SK-N-SH (cell line): ENCODE measurements at regions not wholly inside any gene's neighbourhood (a gene's known extent, or its start where the extent isn't known, plus 50 kb on each side); places are given as distances from the start of the nearest gene placed in this dataset.

Experiments used
- CTCF ChIA-PET: fragments of 300-600, 350-600 bp; formaldehyde crosslinking; extraction: SDS; loops from one replicate; lab custom pipeline; 2021; lab: Yijun Ruan, JAX
- POLR2A ChIA-PET: fragments of 350-600 bp; sonication (Branson Sonifier 250); formaldehyde crosslinking; extraction: SDS; loops from one replicate; lab custom pipeline; 2020; ENCODE audit warnings: antibody characterized with exemption, inconsistent platforms; lab: Yijun Ruan, JAX
- DNase-seq: peaks from one replicate; pipeline ENCODE4 v3.0.0; 2012
- H2AFZ ChIP-seq: fragments of 200-600 bp; sonication (generic); 2 replicates; pipeline ENCODE4 v1.8.1; 2016; ENCODE audit warnings: antibody characterized with exemption, mild to moderate bottlenecking, low read depth
- H3F3A ChIP-seq: fragments of 200-600 bp; sonication (generic); replicated peaks from 2 replicates; pipeline ENCODE3; 2016; ENCODE audit warnings: antibody characterized with exemption, mild to moderate bottlenecking; ENCODE audit not compliant: insufficient read depth
- H3K27ac ChIP-seq, 2 experiments: fragments of 200-500 bp in 1 of 2; fragments of 200-600 bp in 1 of 2; sonication (Bioruptor generic) in 1 of 2; sonication (generic), shearing (Covaris generic) in 1 of 2; 2 replicates each; pipeline versions ENCODE4 v1.5.1 to v1.6.1; 2014 to 2016; ENCODE audit warnings: low read depth in 2 of 2, inconsistent platforms in 1 of 2, low read length in 1 of 2, mild to moderate bottlenecking in 1 of 2, mixed read lengths in 1 of 2
- H3K27me3 ChIP-seq: fragments of 200-600 bp; sonication (generic), shearing (Covaris generic); 2 replicates; pipeline ENCODE4 v1.6.1; 2016; ENCODE audit warnings: mixed run types; ENCODE audit not compliant: insufficient read depth
- H3K36me3 ChIP-seq, 2 experiments: fragments of 200-500 bp in 1 of 2; fragments of 200-600 bp in 1 of 2; sonication (Bioruptor generic) in 1 of 2; sonication (generic) in 1 of 2; replicated peaks in 1 of 2; 2 replicates each; pipeline versions ENCODE3 to v1.5.1; 2014 to 2016; ENCODE audit warnings: low read length in 1 of 2, mild to moderate bottlenecking in 1 of 2; ENCODE audit not compliant: insufficient read depth in 2 of 2, control insufficient read depth in 1 of 2
- H3K4me1 ChIP-seq, 2 experiments: fragments of 200-500 bp in 1 of 2; fragments of 200-600 bp in 1 of 2; sonication (Bioruptor generic) in 1 of 2; sonication (generic), shearing (Covaris generic) in 1 of 2; 2 replicates each; pipeline versions ENCODE4 v1.5.1 to v1.6.1; 2014 to 2016; ENCODE audit warnings: low read depth in 1 of 2, low read length in 1 of 2, mixed run types in 1 of 2; ENCODE audit not compliant: insufficient read depth in 2 of 2, control insufficient read depth in 1 of 2
- H3K4me2 ChIP-seq: fragments of 200-600 bp; sonication (generic), shearing (Covaris generic); 2 replicates; pipeline ENCODE4 v1.6.1; 2017; ENCODE audit warnings: mixed run types
- H3K4me3 ChIP-seq, 2 experiments: fragments of 200-500 bp in 1 of 2; fragments of 200-600 bp in 1 of 2; sonication (Bioruptor generic) in 1 of 2; sonication (generic), shearing (Covaris generic) in 1 of 2; 2 replicates each; pipeline versions ENCODE4 v1.5.1 to v1.8.1; 2014 to 2016; ENCODE audit warnings: low read depth in 2 of 2, inconsistent platforms in 1 of 2, low read length in 1 of 2, mild to moderate bottlenecking in 1 of 2, mixed read lengths in 1 of 2, moderate library complexity in 1 of 2
- H3K79me2 ChIP-seq: fragments of 200-600 bp; sonication (generic); 2 replicates; pipeline ENCODE4 v1.8.1; 2017; ENCODE audit warnings: mild to moderate bottlenecking; ENCODE audit not compliant: insufficient read depth
- H3K9ac ChIP-seq: fragments of 200-600 bp; sonication (generic); 2 replicates; pipeline ENCODE4 v1.6.1; 2017; ENCODE audit warnings: mixed run types
- H3K9me2 ChIP-seq: fragments of 200-600 bp; sonication (generic); 2 replicates; pipeline ENCODE4 v1.6.1; 2017; ENCODE audit warnings: mixed run types
- H3K9me3 ChIP-seq: fragments of 200-600 bp; sonication (generic); 2 replicates; pipeline ENCODE4 v1.6.1; 2017; ENCODE audit warnings: mixed run types, mild to moderate bottlenecking, moderate library complexity
- H4K20me1 ChIP-seq: fragments of 200-600 bp; sonication (generic); 2 replicates; pipeline ENCODE4 v1.6.1; 2017; ENCODE audit warnings: mild to moderate bottlenecking, mixed run types; ENCODE audit not compliant: insufficient read depth
- CHD2 ChIP-seq: fragments of 150-350 bp; IDR thresholded peaks from 2 replicates; pipeline ENCODE4 v1.6.1; 2018; ENCODE audit warnings: low read length; ENCODE audit not compliant: partially characterized antibody
- ELF1 ChIP-seq: IDR thresholded peaks from 2 replicates; pipeline ENCODE4 v1.4.0; 2012
- EP300 ChIP-seq, 2 experiments: IDR thresholded peaks; 2 replicates each; pipeline versions ENCODE4 v1.4.0 to v1.6.1; 2012; ENCODE audit warnings: borderline replicate concordance in 1 of 2, low read depth in 1 of 2, low read length in 1 of 2
- FOSL2 ChIP-seq: IDR thresholded peaks from 2 replicates; pipeline ENCODE4 v1.4.0; 2012; ENCODE audit warnings: low read depth, mild to moderate bottlenecking, moderate library complexity, borderline replicate concordance
- FOXJ3 ChIP-seq: sonication (generic); formaldehyde crosslinking; IDR thresholded peaks from 2 replicates; pipeline ENCODE4 v1.5.1; 2020; ENCODE audit warnings: mild to moderate bottlenecking, missing genetic modification reagents
- FOXM1 ChIP-seq: IDR thresholded peaks from 2 replicates; pipeline ENCODE4 v1.4.0; 2012; ENCODE audit warnings: low read depth, mild to moderate bottlenecking
- GABPA ChIP-seq: IDR thresholded peaks from 2 replicates; pipeline ENCODE4 v1.4.0; 2012; ENCODE audit warnings: low read depth, mild to moderate bottlenecking
- GATA2 ChIP-seq: sonication (generic); formaldehyde crosslinking; IDR thresholded peaks from 2 replicates; pipeline ENCODE4 v1.5.0; 2020; ENCODE audit warnings: mild to moderate bottlenecking, missing genetic modification reagents
- MAX ChIP-seq: IDR thresholded peaks from 2 replicates; pipeline ENCODE4 v1.4.0; 2012; ENCODE audit warnings: low read depth
- MXI1 ChIP-seq: IDR thresholded peaks from 2 replicates; pipeline ENCODE4 v1.6.1; 2012; ENCODE audit warnings: mild to moderate bottlenecking, low read depth, low read length, improper control_type of control experiment
- NFIC ChIP-seq: IDR thresholded peaks from 2 replicates; pipeline ENCODE4 v1.4.0; 2012; ENCODE audit warnings: borderline replicate concordance
- NRF1 ChIP-seq: IDR thresholded peaks from 2 replicates; pipeline ENCODE4 v1.6.1; 2012; ENCODE audit warnings: low read depth, mild to moderate bottlenecking, low read length
- PBX3 ChIP-seq: IDR thresholded peaks from 2 replicates; pipeline ENCODE4; 2012
- POLR2AphosphoS5 ChIP-seq: IDR thresholded peaks from 2 replicates; pipeline ENCODE4 v1.6.1; 2012; ENCODE audit warnings: low read depth, low read length
- RAD21 ChIP-seq: IDR thresholded peaks from 2 replicates; pipeline ENCODE4 v1.6.1; 2012; ENCODE audit warnings: mild to moderate bottlenecking, low read length
- RCOR1 ChIP-seq: fragments of 150-350 bp; IDR thresholded peaks from 2 replicates; pipeline ENCODE4 v1.6.1; 2017; ENCODE audit warnings: antibody characterized with exemption, low read length
- REST ChIP-seq: IDR thresholded peaks from 2 replicates; pipeline ENCODE4 v1.6.1; 2012; ENCODE audit warnings: mild to moderate bottlenecking, low read depth, low read length, moderate library complexity
- SIN3A ChIP-seq: IDR thresholded peaks from 2 replicates; pipeline ENCODE4 v1.6.1; 2012; ENCODE audit warnings: low read depth, mild to moderate bottlenecking, low read length, moderate library complexity, borderline replicate concordance
- TAF1 ChIP-seq: IDR thresholded peaks from 2 replicates; pipeline ENCODE4 v1.6.1; 2012; ENCODE audit warnings: low read depth, mild to moderate bottlenecking, low read length, moderate library complexity, borderline replicate concordance
- TCF12 ChIP-seq: IDR thresholded peaks from 2 replicates; pipeline ENCODE4 v1.4.0; 2012
- TEAD4 ChIP-seq: IDR thresholded peaks from 2 replicates; pipeline ENCODE4 v1.4.0; 2012; ENCODE audit warnings: mild to moderate bottlenecking, borderline replicate concordance; ENCODE audit not compliant: insufficient read depth
- USF1 ChIP-seq: IDR thresholded peaks from 2 replicates; pipeline ENCODE4 v1.4.0; 2012; ENCODE audit warnings: low read depth, borderline replicate concordance
- WGBS: methylation state at CpG from one replicate; pipeline ENCODE4 v1.1.6; 2017; ENCODE audit warnings: low lambda C conversion rate; 5-methylcytosine and 5-hydroxymethylcytosine counted together

- TF ChIP-seq FOXJ3 (CRISPR knock-in tag) (no peak), CHD2 (no peak), RCOR1 (no peak), TEAD4 (no peak)
- TF ChIP-seq, all 33 proteins: peak for 0
Observed at GRCh38 chr3:31358473-31359070, 174.2 kb upstream of the STT3B start (continued).

- Histone ChIP-seq H4K20me1 (no peaks in the 10 kb centered on the region), H3F3A (no peaks in the 10 kb centered on the region), H3K9me2 (no peaks in the 10 kb centered on the region), H3K27me3 (no peaks in the 10 kb centered on the region), H3K9me3 (no peaks in the 10 kb centered on the region), H3K36me3 (no peaks in the 10 kb centered on the region), H3K79me2 (no peaks in the 10 kb centered on the region), H2AFZ (peak overlapping the region; percentile 45), H3K9ac (no peak overlapping the region), H3K4me1 (no peaks in the 10 kb centered on the region; a peak in 1 of 4 replicates), H3K4me3 (peak overlapping the region in 1 of 2 experiments; percentile 25; a peak in 1 of 4 replicates), H3K4me2 (peak overlapping the region; percentile 46; the same call in 1 of the 2 replicates), H3K27ac (peak overlapping the region in 1 of 2 experiments; percentile 33; a peak in 2 of 4 replicates)
- POLR2A ChIA-PET: no interaction called here
- 45% methylated on average over 6 of the region's 6 CpGs for WGBS
- TF ChIP-seq TAF1 (no peak), FOSL2 (no peak), GABPA (no peak), EP300 (IDR thresholded peaks at IDR 0.05; ENCODE audit: borderline replicate concordance in 1 of 2, low read depth in 1 of 2, low read length in 1 of 2) (no peak), POLR2AphosphoS5 (no peak), NFIC (no peak), ELF1 (no peak), TCF12 (no peak), REST (no peak), RAD21 (no peak), NRF1 (no peak), GATA2 (CRISPR knock-in tag) (no peak), CHD2 (no peak), FOXJ3 (CRISPR knock-in tag) (no peak), USF1 (no peak), FOXM1 (no peak), MAX (no peak), PBX3 (no peak), MXI1 (no peak), SIN3A (no peak)
- no peak for DNase-seq
- CTCF ChIA-PET: no interaction called here
Observed at GRCh38 chr3:31361371-31362273, 171.1 kb upstream of the STT3B start.
